Esophagus muscularis mucosa (tissue), 4 donors: ENCODE measurements at regions not wholly inside any gene's neighbourhood (a gene's known extent, or its start where the extent isn't known, plus 50 kb on each side); places are given as distances from the start of the nearest gene placed in this dataset.

ENCODE experiments used
- DNase-seq: peaks from one replicate; pipeline ENCODE4 v3.0.0-alpha.2; 2017; ENCODE audit errors: extremely low spot score
- H3K27ac ChIP-seq, 4 donors: fragments of 200-600 bp; sonication (generic); replicated peaks in 1 of 4; 1 replicate in 3 of 4; 2 replicates in 1 of 4; pipeline ENCODE4 v1.5.1; 2016 to 2019; ENCODE audit warnings: mild to moderate bottlenecking in 1 of 4
- H3K27me3 ChIP-seq, 4 donors: fragments of 200-600 bp; sonication (generic); one replicate each; pipeline versions ENCODE4 v1.5.1 to v1.6.0; 2016 to 2019
- H3K36me3 ChIP-seq, 4 donors: fragments of 200-600 bp; sonication (generic); one replicate each; pipeline ENCODE4 v1.5.1; 2016 to 2019
- H3K4me1 ChIP-seq, 4 donors: fragments of 200-600 bp; sonication (generic); one replicate each; pipeline ENCODE4 v1.5.1; 2016 to 2019
- H3K4me3 ChIP-seq, 4 donors: fragments of 200-600 bp; sonication (generic); 1 replicate in 2 of 4; 2 replicates in 2 of 4; pipeline ENCODE4 v1.5.1; 2016 to 2019; ENCODE audit warnings: mild to moderate bottlenecking in 4 of 4, moderate library complexity in 1 of 4
- H3K9me3 ChIP-seq, 4 donors: fragments of 200-600 bp; sonication (generic); 1 replicate in 3 of 4; 2 replicates in 1 of 4; pipeline ENCODE4 v1.5.1; 2016 to 2019
- EP300 ChIP-seq: sonication (generic); formaldehyde crosslinking; IDR thresholded peaks from one replicate; pipeline ENCODE4 v1.6.1; 2017; ENCODE audit warnings: antibody characterized with exemption
- POLR2A ChIP-seq: fragments of 450-650 bp; IDR thresholded peaks from one replicate; pipeline ENCODE4 v1.6.1; 2017; ENCODE audit warnings: antibody characterized with exemption, moderate library complexity, mild to moderate bottlenecking, low read depth
- POLR2AphosphoS5 ChIP-seq, 2 donors: sonication (generic); formaldehyde crosslinking; IDR thresholded peaks; one replicate each; pipeline ENCODE4 v1.6.1; 2017; ENCODE audit warnings: antibody characterized with exemption in 2 of 2
- WGBS: methylation state at CpG from one replicate; pipeline ENCODE4 v1.1.5; 2018; 5-methylcytosine and 5-hydroxymethylcytosine counted together
- intact Hi-C: fragments of 100-400 bp; cut with DNase I; formaldehyde crosslinking; loops from one replicate; pipeline ENCODE4 v1.15.1; 2023
- TF ChIP-seq, protein P1 (sequence below), 3 experiments: fragments of 200-600 bp in 2 of 3; fragments of 450-650 bp in 1 of 3; sonication (generic) in 2 of 3; IDR thresholded peaks; one replicate each; pipeline ENCODE4 v1.5.1; 2017 to 2019; ENCODE audit warnings: antibody characterized with exemption in 3 of 3, mild to moderate bottlenecking in 2 of 3, moderate library complexity in 1 of 3

DNA sequence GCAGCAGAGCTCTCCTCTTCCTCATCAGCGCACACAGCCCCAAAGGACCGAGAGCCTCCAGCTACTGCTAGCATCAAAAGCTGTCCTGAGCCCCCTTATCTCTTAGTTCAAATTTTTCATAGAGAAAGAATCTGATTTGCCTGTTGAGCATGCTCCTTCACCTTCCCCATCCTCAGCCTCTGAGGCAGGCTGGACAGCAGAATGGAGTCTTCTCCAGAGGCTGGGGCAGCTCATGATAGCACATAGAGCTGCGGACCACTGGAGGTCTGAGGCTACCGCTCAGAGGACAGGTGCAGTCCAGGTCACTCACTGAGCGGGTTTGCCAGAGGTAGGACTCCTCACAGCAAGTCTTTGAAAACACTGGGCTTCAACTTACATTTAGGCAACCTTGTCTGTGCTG lies 72.8 kb upstream of the GRB10 start:
- Histone ChIP-seq H3K4me1 (no peaks in the 10 kb centered on the region), H3K27ac (no peak overlapping the region), H3K4me3 (no peak overlapping the region), H3K27me3 (peaks cover 0 to 11% (median 0%) of the 10 kb centered on the region in 4 donors), H3K36me3 (no peaks in the 10 kb centered on the region), H3K9me3 (no peaks in the 10 kb centered on the region)
- 83% methylated on average over 2 of the region's 5 CpGs for WGBS
- DNase-seq = no peak
- intact Hi-C loops = no loop called here
- TF ChIP-seq, protein P1, sequence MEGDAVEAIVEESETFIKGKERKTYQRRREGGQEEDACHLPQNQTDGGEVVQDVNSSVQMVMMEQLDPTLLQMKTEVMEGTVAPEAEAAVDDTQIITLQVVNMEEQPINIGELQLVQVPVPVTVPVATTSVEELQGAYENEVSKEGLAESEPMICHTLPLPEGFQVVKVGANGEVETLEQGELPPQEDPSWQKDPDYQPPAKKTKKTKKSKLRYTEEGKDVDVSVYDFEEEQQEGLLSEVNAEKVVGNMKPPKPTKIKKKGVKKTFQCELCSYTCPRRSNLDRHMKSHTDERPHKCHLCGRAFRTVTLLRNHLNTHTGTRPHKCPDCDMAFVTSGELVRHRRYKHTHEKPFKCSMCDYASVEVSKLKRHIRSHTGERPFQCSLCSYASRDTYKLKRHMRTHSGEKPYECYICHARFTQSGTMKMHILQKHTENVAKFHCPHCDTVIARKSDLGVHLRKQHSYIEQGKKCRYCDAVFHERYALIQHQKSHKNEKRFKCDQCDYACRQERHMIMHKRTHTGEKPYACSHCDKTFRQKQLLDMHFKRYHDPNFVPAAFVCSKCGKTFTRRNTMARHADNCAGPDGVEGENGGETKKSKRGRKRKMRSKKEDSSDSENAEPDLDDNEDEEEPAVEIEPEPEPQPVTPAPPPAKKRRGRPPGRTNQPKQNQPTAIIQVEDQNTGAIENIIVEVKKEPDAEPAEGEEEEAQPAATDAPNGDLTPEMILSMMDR (IDR thresholded peaks at IDR 0.05) = no peak
- TF ChIP-seq EP300 = no peak
- TF ChIP-seq POLR2AphosphoS5 (IDR thresholded peaks at IDR 0.05) = no peak
- no peak for TF ChIP-seq POLR2A

DNA sequence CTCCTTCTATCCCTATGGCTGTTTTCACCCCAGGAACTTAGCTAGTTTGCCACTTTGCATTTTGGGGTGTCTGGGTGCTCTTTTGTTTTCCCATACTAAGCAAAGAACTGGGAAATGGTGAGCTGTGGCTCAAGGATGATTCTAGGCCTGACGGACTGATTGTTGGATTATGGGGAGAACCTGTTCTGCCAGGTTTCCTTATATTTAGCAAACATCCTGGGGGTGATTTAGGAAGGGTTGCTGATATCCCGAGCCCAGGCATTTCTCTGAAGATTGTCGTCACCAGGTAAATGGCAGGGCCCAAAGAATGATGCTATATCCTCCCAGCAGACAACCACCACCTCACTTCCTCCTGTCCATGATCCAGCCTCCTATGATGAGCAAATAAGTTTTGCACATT lies 72.1 kb upstream of the GRB10 start:
- Histone ChIP-seq H3K9me3 (no peaks in the 10 kb centered on the region), H3K36me3 (no peaks in the 10 kb centered on the region), H3K4me3 (no peak overlapping the region), H3K27ac (no peak overlapping the region), H3K4me1 (no peaks in the 10 kb centered on the region), H3K27me3 (peaks cover 0 to 11% (median 0%) of the 10 kb centered on the region in 4 donors)
- DNase-seq = no peak
- WGBS = 96% methylated on average over 3 of the region's 3 CpGs
- TF ChIP-seq EP300 = no peak
- intact Hi-C loops = no loop called here

DNA sequence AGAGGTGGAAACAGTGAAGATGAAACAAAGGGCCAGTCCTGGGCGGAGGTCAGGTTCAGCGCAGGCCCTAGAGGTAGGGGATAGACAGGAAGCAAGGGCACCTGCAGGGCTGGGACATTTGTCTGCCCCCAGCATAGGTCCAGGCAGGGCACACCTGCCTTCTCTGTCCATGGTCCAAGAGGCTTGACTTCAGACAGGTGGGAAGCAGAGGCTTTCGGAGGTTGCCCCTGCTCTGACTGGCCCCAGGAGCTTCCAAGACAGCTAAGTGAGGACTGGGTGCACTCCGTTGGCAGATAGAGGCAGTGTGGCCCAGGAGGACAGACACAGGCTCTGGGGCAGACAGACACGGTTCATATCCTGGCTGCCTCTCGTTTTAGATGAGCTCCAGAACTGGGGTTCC lies 71.6 kb upstream of the GRB10 start:
- TF ChIP-seq POLR2A = no peak
- TF ChIP-seq EP300 = no peak
- TF ChIP-seq, protein P1 (IDR thresholded peaks at IDR 0.05) = no peak
- TF ChIP-seq POLR2AphosphoS5 (IDR thresholded peaks at IDR 0.05) = no peak

DNA sequence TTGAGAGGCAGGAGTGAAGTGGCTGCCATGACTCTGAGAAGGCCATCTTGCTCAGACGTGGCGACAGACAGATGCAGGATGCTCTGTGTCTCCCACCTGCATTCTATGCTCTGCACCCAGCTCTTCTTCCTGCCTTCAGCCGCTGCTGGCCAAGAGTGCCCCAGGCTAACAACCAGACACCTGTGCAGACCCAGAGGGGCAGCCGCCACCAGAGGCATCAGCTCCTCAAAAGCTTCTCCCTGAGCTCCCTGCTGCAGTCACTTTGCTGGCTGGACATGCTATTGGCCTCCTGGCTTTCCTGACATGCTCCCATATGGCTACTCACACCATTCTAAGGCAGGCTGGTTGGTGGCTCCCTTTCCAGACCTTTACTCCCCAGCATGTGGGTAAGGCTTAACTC lies 70.6 kb upstream of the GRB10 start:
- DNase-seq = no peak
- 60% methylated on average over 2 of the region's 4 CpGs for WGBS

More for the DNA sequence above, 71.6 kb upstream of the GRB10 start:
- Histone ChIP-seq H3K4me1 (no peaks in the 10 kb centered on the region), H3K36me3 (no peaks in the 10 kb centered on the region), H3K27ac (no peak overlapping the region), H3K4me3 (no peak overlapping the region), H3K9me3 (no peaks in the 10 kb centered on the region), H3K27me3 (peaks cover 0 to 11% (median 0%) of the 10 kb centered on the region in 4 donors)
- 79% methylated on average over 6 of the region's 6 CpGs for WGBS
- DNase-seq = no peak
- intact Hi-C loops = no loop called here

DNA sequence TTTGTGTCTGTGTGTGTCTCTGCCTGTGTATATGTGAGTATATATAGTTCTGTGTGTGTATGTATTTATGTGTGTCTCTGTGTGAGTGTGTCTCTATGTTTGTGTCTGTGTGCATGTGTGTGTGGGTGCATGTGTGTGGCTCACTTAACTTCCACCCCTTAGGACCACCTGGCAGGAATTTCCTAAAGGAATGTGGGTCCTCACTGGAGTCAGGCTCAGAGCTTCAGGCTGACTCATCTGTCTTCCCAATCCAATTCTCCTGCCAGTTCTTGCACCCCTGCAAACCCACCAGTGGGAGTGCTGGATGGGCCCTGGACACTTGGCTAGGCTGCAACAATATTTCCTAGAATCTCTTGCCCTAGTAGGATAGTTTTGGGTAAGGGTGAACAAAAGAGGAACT lies 70.2 kb upstream of the GRB10 start:
- H3K36me3 ChIP-seq = no peaks in the 10 kb centered on the region
- intact Hi-C loops = no loop called here
- peaks cover 0 to 7% (median 0%) of the 10 kb centered on the region in 4 donors for H3K27me3 ChIP-seq
- DNase-seq = no peak
- H3K4me3 ChIP-seq = no peak overlapping the region
- TF ChIP-seq EP300 = no peak
- TF ChIP-seq, protein P1 (IDR thresholded peaks at IDR 0.05) = no peak
- TF ChIP-seq POLR2A = no peak
- TF ChIP-seq POLR2AphosphoS5 (IDR thresholded peaks at IDR 0.05) = no peak
- no peaks in the 10 kb centered on the region for H3K9me3 ChIP-seq
- H3K4me1 ChIP-seq = no peaks in the 10 kb centered on the region
- no peak overlapping the region for H3K27ac ChIP-seq

More for the DNA sequence above, 70.6 kb upstream of the GRB10 start:
- TF ChIP-seq POLR2AphosphoS5 (IDR thresholded peaks at IDR 0.05) = no peak
- TF ChIP-seq POLR2A = no peak
- TF ChIP-seq EP300 = no peak
- TF ChIP-seq, protein P1 (IDR thresholded peaks at IDR 0.05) = no peak
- intact Hi-C loops = no loop called here
- Histone ChIP-seq H3K4me3 (no peak overlapping the region), H3K36me3 (no peaks in the 10 kb centered on the region), H3K27me3 (peaks cover 0 to 11% (median 0%) of the 10 kb centered on the region in 4 donors), H3K27ac (no peak overlapping the region), H3K4me1 (no peaks in the 10 kb centered on the region), H3K9me3 (no peaks in the 10 kb centered on the region)
